ENCODE measurements at regions not wholly inside any gene's neighbourhood (a gene's known extent, or its start where the extent isn't known, plus 50 kb on each side); places are given as distances from the start of the nearest gene placed in this dataset.

GRCh38 chr12:42798811-42799438 lies 209.4 kb upstream of the PRICKLE1 start:
- no peaks in the 10 kb centered on the region for H3K27me3 ChIP-seq
- DNase-seq (ENCODE audit: low spot score in 2 of 2): no peak
- no peaks in the 10 kb centered on the region for H3K36me3 ChIP-seq
- no peak overlapping the region for H3K4me3 ChIP-seq
- H3K4me1 ChIP-seq: no peaks in the 10 kb centered on the region
- no peaks in the 10 kb centered on the region for H3K9me3 ChIP-seq
- 91 to 92% methylated on average over 2 of the region's 2 CpGs for WGBS, 2 donors
- no peak for TF ChIP-seq CTCF (IDR thresholded peaks at IDR 0.05)
- TF ChIP-seq EP300 (IDR thresholded peaks at IDR 0.05): no peak
- no peak overlapping the region for H3K27ac ChIP-seq

- Histone ChIP-seq H3K36me3 (no peaks in the 10 kb centered on the region), H3K4me1 (peaks cover 0 to 13% (median 2%) of the 10 kb centered on the region in 4 donors), H3K9me3 (no peaks in the 10 kb centered on the region), H3K27ac (no peak overlapping the region), H3K27me3 (no peaks in the 10 kb centered on the region), H3K4me3 (no peak overlapping the region)
- WGBS, 2 donors: 79 to 86% methylated on average over 2 of the region's 2 CpGs
- TF ChIP-seq CTCF (IDR thresholded peaks at IDR 0.05) (no peak), POLR2A (IDR thresholded peaks at IDR 0.05) (no peak), EP300 (IDR thresholded peaks at IDR 0.05) (no peak)
- DNase-seq (ENCODE audit: low spot score in 2 of 2): no peak
These were observed 205.3 kb upstream of the PRICKLE1 start for GRCh38 chr12:42794806-42795205.

GRCh38 chr12:42793166-42793565 lies 203.6 kb upstream of the PRICKLE1 start:
- no peak for DNase-seq (ENCODE audit: low spot score in 2 of 2)
- H3K4me1 ChIP-seq: peaks cover 0 to 13% (median 2%) of the 10 kb centered on the region in 4 donors
- H3K27me3 ChIP-seq: no peaks in the 10 kb centered on the region
- H3K27ac ChIP-seq: no peak overlapping the region
- H3K36me3 ChIP-seq: no peaks in the 10 kb centered on the region
- 96% methylated on average over 1 of the region's 1 CpG for WGBS, 2 donors
- no peaks in the 10 kb centered on the region for H3K9me3 ChIP-seq
- no peak overlapping the region for H3K4me3 ChIP-seq
- TF ChIP-seq CTCF (IDR thresholded peaks at IDR 0.05) (no peak), POLR2A (IDR thresholded peaks at IDR 0.05) (no peak), EP300 (IDR thresholded peaks at IDR 0.05) (no peak)

GRCh38 chr12:42792265-42792664 lies 202.7 kb upstream of the PRICKLE1 start:
- TF ChIP-seq POLR2A (IDR thresholded peaks at IDR 0.05) (no peak), CTCF (IDR thresholded peaks at IDR 0.05) (no peak), EP300 (IDR thresholded peaks at IDR 0.05) (no peak)
- H3K27me3 ChIP-seq: no peaks in the 10 kb centered on the region
- no peaks in the 10 kb centered on the region for H3K36me3 ChIP-seq
- peaks cover 0 to 13% (median 2%) of the 10 kb centered on the region in 4 donors for H3K4me1 ChIP-seq
- H3K27ac ChIP-seq: no peak overlapping the region
- DNase-seq (ENCODE audit: low spot score in 2 of 2): no peak
- H3K4me3 ChIP-seq: no peak overlapping the region
- no peaks in the 10 kb centered on the region for H3K9me3 ChIP-seq

- Histone ChIP-seq H3K27me3 (no peaks in the 10 kb centered on the region), H3K4me3 (no peak overlapping the region), H3K36me3 (no peaks in the 10 kb centered on the region), H3K4me1 (peaks cover 0 to 13% (median 2%) of the 10 kb centered on the region in 4 donors), H3K9me3 (no peaks in the 10 kb centered on the region), H3K27ac (no peak overlapping the region)
- 96% methylated on average over 3 of the region's 3 CpGs for WGBS, 2 donors
- DNase-seq (ENCODE audit: low spot score in 2 of 2): no peak
- TF ChIP-seq POLR2A (IDR thresholded peaks at IDR 0.05): no peak
These were observed 201.9 kb upstream of the PRICKLE1 start for GRCh38 chr12:42791399-42791798.

- Histone ChIP-seq H3K9me3 (no peaks in the 10 kb centered on the region), H3K4me1 (peaks cover 0 to 13% (median 2%) of the 10 kb centered on the region in 4 donors), H3K36me3 (no peaks in the 10 kb centered on the region), H3K4me3 (no peak overlapping the region), H3K27me3 (no peaks in the 10 kb centered on the region), H3K27ac (no peak overlapping the region)
- TF ChIP-seq POLR2A (IDR thresholded peaks at IDR 0.05) (no peak), EP300 (IDR thresholded peaks at IDR 0.05) (no peak), CTCF (IDR thresholded peaks at IDR 0.05) (no peak)
- no peak for DNase-seq (ENCODE audit: low spot score in 2 of 2)
These were observed 201.2 kb upstream of the PRICKLE1 start for GRCh38 chr12:42790761-42791151.

All from tibial nerve (tissue), 4 donors.